ENCODE measurements at regions not wholly inside any gene's neighbourhood (a gene's known extent, or its start where the extent isn't known, plus 50 kb on each side); places are given as distances from the start of the nearest gene placed in this dataset.

GRCh38 chr18:42296192-42296591 is 341.2 kb downstream of the PIK3C3 start:
- Histone ChIP-seq H2AFZ (no peak overlapping the region), H3K36me3 (ENCODE audit: low read depth) (no peaks in the 10 kb centered on the region), H3K27me3 (ENCODE audit: insufficient read depth, low read depth) (no peaks in the 10 kb centered on the region), H3F3A (ENCODE audit: insufficient read depth, low read depth) (no peaks in the 10 kb centered on the region), H3K79me2 (ENCODE audit: low read depth) (no peaks in the 10 kb centered on the region), H3K4me1 (replicated peaks; ENCODE audit: insufficient read depth) (no peaks in the 10 kb centered on the region), H3K27ac (no peak overlapping the region), H3K4me3 (no peak overlapping the region), H4K20me1 (ENCODE audit: insufficient read depth) (no peaks in the 10 kb centered on the region), H3K4me2 (no peak overlapping the region), H3K9me3 (ENCODE audit: insufficient read depth, low read depth) (no peaks in the 10 kb centered on the region), H3K9me2 (ENCODE audit: insufficient read depth) (no peaks in the 10 kb centered on the region)
- POLR2A ChIA-PET (ENCODE audit: unreplicated experiment): no interaction called here
- intact Hi-C loops (cut with micrococcal nuclease; ENCODE audit: unreplicated experiment): loop anchor here (5.0 to 10.0 kb wide), 2 partner anchors 976 to 1099 kb away; no protein-coding TSS in a partner anchor
- no TSS peak for BruUV-seq (replicated peaks)
- CTCF ChIA-PET: no interaction called here
- no peak for DNase-seq
- TF ChIP-seq EZH2 (IDR thresholded peaks at IDR 0.05; ENCODE audit: low read depth): no peak
- TF ChIP-seq CTCF (conservative IDR thresholded peaks at IDR 0.05): no peak

- Histone ChIP-seq H3K9me2 (ENCODE audit: insufficient read depth) (no peaks in the 10 kb centered on the region), H3K36me3 (ENCODE audit: low read depth) (no peaks in the 10 kb centered on the region), H2AFZ (no peak overlapping the region), H3K27me3 (ENCODE audit: insufficient read depth, low read depth) (no peaks in the 10 kb centered on the region), H3F3A (ENCODE audit: insufficient read depth, low read depth) (no peaks in the 10 kb centered on the region), H3K79me2 (ENCODE audit: low read depth) (no peaks in the 10 kb centered on the region), H3K27ac (no peak overlapping the region), H3K9me3 (ENCODE audit: insufficient read depth, low read depth) (no peaks in the 10 kb centered on the region), H3K4me3 (no peak overlapping the region), H3K4me2 (no peak overlapping the region), H4K20me1 (ENCODE audit: insufficient read depth) (no peaks in the 10 kb centered on the region), H3K4me1 (replicated peaks; ENCODE audit: insufficient read depth) (no peaks in the 10 kb centered on the region)
- no TSS peak for BruUV-seq (replicated peaks)
- TF ChIP-seq EZH2 (IDR thresholded peaks at IDR 0.05; ENCODE audit: low read depth) (no peak), CTCF (conservative IDR thresholded peaks at IDR 0.05) (no peak)
- ChIA-PET POLR2A (ENCODE audit: unreplicated experiment) (interaction anchor here (0.5 kb wide), 1 partner anchor 213 kb away, joined by 7 read pairs; no protein-coding TSS in a partner anchor), CTCF (no interaction called here)
- no peak for DNase-seq
- intact Hi-C loops (cut with micrococcal nuclease; ENCODE audit: unreplicated experiment): loop anchor here (5.0 to 10.0 kb wide), 2 partner anchors 976 to 1098 kb away; no protein-coding TSS in a partner anchor
These were observed 341.7 kb downstream of the PIK3C3 start for GRCh38 chr18:42296723-42297122.

GRCh38 chr18:42298759-42299675 is 344.0 kb downstream of the PIK3C3 start:
- peak in 1 of 2 experiments; percentile 23 for DNase-seq
- intact Hi-C loops (cut with micrococcal nuclease; ENCODE audit: unreplicated experiment): loop anchor here (5.0 to 10.0 kb wide), 2 partner anchors 973 to 1096 kb away; no protein-coding TSS in a partner anchor
- Histone ChIP-seq H3K79me2 (ENCODE audit: low read depth) (no peaks in the 10 kb centered on the region), H4K20me1 (ENCODE audit: insufficient read depth) (no peaks in the 10 kb centered on the region), H3K27me3 (ENCODE audit: insufficient read depth, low read depth) (no peaks in the 10 kb centered on the region), H3K4me3 (no peak overlapping the region), H3K9me3 (ENCODE audit: insufficient read depth, low read depth) (no peaks in the 10 kb centered on the region), H3K4me1 (replicated peaks; ENCODE audit: insufficient read depth) (no peaks in the 10 kb centered on the region), H3K4me2 (no peak overlapping the region), H3K36me3 (ENCODE audit: low read depth) (no peaks in the 10 kb centered on the region), H3K9me2 (ENCODE audit: insufficient read depth) (no peaks in the 10 kb centered on the region), H2AFZ (no peak overlapping the region), H3F3A (ENCODE audit: insufficient read depth, low read depth) (no peaks in the 10 kb centered on the region), H3K27ac (no peak overlapping the region)
- ChIA-PET POLR2A (ENCODE audit: unreplicated experiment) (no interaction called here), CTCF (interaction anchor here (0.7 kb wide), 1 partner anchor 12 kb away, joined by 3 read pairs; no protein-coding TSS in a partner anchor)
- TF ChIP-seq EZH2 (IDR thresholded peaks at IDR 0.05; ENCODE audit: low read depth) (no peak), CTCF (conservative IDR thresholded peaks at IDR 0.05) (peak; percentile 77)
- BruUV-seq (replicated peaks): no TSS peak
